Vagina (tissue), 2 donors: ENCODE measurements at regions not wholly inside any gene's neighbourhood (a gene's known extent, or its start where the extent isn't known, plus 50 kb on each side); places are given as distances from the start of the nearest gene placed in this dataset.
"Not testable (repeated sequence)": the region's sequence is repeated elsewhere in the genome, so short reads cannot be mapped to it uniquely, and the experiment has no call there.

Experiments used
- DNase-seq, 2 donors: peaks; one replicate each; pipeline ENCODE4 v3.0.0-alpha.2; 2017; ENCODE audit errors: extremely low spot score in 2 of 2
- H3K27ac ChIP-seq: fragments of 200-600 bp; sonication (generic); one replicate; pipeline ENCODE4 v1.5.1; 2019
- H3K27me3 ChIP-seq: fragments of 200-600 bp; sonication (generic); one replicate; pipeline ENCODE4 v1.5.1; 2019
- H3K36me3 ChIP-seq, 2 donors: fragments of 200-600 bp; sonication (generic); one replicate each; pipeline ENCODE4 v1.5.1; 2017 to 2019
- H3K4me1 ChIP-seq: fragments of 200-600 bp; sonication (generic); one replicate; pipeline ENCODE4 v1.5.1; 2019
- H3K4me3 ChIP-seq, 2 donors: fragments of 200-600 bp; sonication (generic); 1 replicate in 1 of 2; 2 replicates in 1 of 2; pipeline ENCODE4 v1.5.1; 2016 to 2019
- H3K9me3 ChIP-seq: fragments of 200-600 bp; sonication (generic); one replicate; pipeline ENCODE4 v1.5.1; 2019
- POLR2A ChIP-seq, 2 donors: fragments of 450-650 bp; IDR thresholded peaks; one replicate each; pipeline ENCODE4 v1.6.1; 2017; ENCODE audit warnings: antibody characterized with exemption in 2 of 2, mild to moderate bottlenecking in 2 of 2, moderate library complexity in 2 of 2
- POLR2AphosphoS5 ChIP-seq, 2 donors: sonication (generic); formaldehyde crosslinking; IDR thresholded peaks; one replicate each; pipeline ENCODE4 v1.9.0; 2017; ENCODE audit warnings: antibody characterized with exemption in 2 of 2, mild to moderate bottlenecking in 2 of 2, low read depth in 1 of 2; ENCODE audit not compliant: insufficient read depth in 1 of 2
- intact Hi-C: fragments of 100-400 bp; cut with DNase I; formaldehyde crosslinking; loops from one replicate; pipeline ENCODE4 v1.15.1; 2023
- TF ChIP-seq, protein P1 (sequence below), 3 experiments: fragments of 450-650 bp in 2 of 3; fragments of 200-600 bp in 1 of 3; sonication (generic) in 1 of 3; IDR thresholded peaks; one replicate each; pipeline ENCODE4 v1.5.1; 2017 to 2019; ENCODE audit warnings: antibody characterized with exemption in 3 of 3, mild to moderate bottlenecking in 2 of 3, moderate library complexity in 2 of 3

DNA sequence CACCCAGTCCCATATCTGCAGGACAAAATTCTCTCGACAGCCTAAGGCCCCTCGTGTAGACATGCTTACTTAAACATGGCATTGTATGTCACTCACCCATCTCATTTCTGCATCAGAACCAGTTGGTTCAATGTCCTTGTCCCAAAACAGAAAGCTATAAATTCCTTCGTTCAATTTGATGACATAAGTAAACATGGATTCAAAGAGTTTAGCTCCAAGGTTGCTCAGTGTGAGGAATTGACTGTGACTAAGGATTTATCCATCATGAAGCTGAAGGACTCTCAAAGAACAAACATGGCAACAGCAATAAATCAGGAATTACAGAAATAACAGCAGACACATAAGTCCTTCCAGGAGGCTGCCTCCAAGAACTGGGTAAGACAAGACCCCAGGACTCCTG is 237.2 kb downstream of the TOMM20 start:
- intact Hi-C loops: no loop called here
- DNase-seq: no peak
- TF ChIP-seq POLR2AphosphoS5 (IDR thresholded peaks at IDR 0.05; ENCODE audit: insufficient read depth in 1 of 2, low read depth in 1 of 2) (no peak), POLR2A (IDR thresholded peaks at IDR 0.05) (no peak)
- TF ChIP-seq, protein P1, sequence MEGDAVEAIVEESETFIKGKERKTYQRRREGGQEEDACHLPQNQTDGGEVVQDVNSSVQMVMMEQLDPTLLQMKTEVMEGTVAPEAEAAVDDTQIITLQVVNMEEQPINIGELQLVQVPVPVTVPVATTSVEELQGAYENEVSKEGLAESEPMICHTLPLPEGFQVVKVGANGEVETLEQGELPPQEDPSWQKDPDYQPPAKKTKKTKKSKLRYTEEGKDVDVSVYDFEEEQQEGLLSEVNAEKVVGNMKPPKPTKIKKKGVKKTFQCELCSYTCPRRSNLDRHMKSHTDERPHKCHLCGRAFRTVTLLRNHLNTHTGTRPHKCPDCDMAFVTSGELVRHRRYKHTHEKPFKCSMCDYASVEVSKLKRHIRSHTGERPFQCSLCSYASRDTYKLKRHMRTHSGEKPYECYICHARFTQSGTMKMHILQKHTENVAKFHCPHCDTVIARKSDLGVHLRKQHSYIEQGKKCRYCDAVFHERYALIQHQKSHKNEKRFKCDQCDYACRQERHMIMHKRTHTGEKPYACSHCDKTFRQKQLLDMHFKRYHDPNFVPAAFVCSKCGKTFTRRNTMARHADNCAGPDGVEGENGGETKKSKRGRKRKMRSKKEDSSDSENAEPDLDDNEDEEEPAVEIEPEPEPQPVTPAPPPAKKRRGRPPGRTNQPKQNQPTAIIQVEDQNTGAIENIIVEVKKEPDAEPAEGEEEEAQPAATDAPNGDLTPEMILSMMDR (IDR thresholded peaks at IDR 0.05): no peak

DNA sequence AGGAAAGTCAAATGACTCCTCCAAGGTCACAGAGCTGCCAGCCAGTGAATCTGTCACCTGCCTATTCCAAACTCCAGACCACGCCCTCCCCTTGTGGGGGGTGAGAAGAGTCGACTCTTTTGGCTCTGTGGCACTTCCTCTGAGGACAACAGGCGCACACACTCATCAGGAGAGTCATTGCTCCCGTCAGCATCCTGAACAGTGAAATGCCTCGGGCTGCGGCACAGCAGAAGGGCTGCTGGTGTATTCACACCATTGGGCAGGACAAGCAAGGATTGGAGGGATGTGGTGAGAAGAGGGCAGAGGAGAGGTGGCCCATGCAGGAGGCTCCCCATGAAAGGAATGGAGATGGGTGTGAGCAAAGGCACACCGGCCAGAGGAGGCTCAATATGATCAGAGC is 239.0 kb downstream of the TOMM20 start:
- TF ChIP-seq POLR2AphosphoS5 (IDR thresholded peaks at IDR 0.05; ENCODE audit: insufficient read depth in 1 of 2, low read depth in 1 of 2): no peak
- TF ChIP-seq POLR2A (IDR thresholded peaks at IDR 0.05): no peak
- TF ChIP-seq, protein P1 (IDR thresholded peaks at IDR 0.05): no peak
- intact Hi-C loops: loop anchor here (10.0 kb wide), 1 partner anchor 165 kb away; no protein-coding TSS in a partner anchor
- H3K9me3 ChIP-seq: no peaks in the 10 kb centered on the region

More for the DNA sequence above, 237.2 kb downstream of the TOMM20 start:
- Histone ChIP-seq H3K9me3 (no peaks in the 10 kb centered on the region), H3K27ac (no peak overlapping the region), H3K4me3 (no peak overlapping the region), H3K4me1 (peaks cover 33% of the 10 kb centered on the region), H3K36me3 (no peaks in the 10 kb centered on the region), H3K27me3 (no peaks in the 10 kb centered on the region)

DNA sequence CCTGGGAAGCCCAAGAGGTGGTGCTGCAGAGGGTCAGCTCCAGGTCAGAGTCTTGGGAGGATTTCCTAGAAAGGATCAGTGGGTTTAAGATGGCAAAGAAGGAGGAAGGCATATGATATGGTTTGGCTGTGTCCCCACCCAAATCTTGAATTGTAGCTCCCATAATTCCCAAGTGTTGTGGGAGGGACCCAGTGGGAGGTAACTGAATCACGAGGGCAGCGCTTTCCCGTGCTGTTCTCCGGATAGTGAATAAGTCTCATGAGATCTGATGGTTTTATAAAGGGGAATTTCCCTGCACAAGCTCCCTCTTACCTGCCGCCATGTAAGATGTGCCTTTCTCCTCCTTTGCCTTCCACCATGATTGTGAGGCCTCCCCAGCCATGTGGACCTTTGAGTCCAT is 240.4 kb downstream of the TOMM20 start:
- DNase-seq, H3K27ac ChIP-seq, H3K9me3 ChIP-seq, H3K36me3 ChIP-seq, H3K27me3 ChIP-seq, H3K4me3 ChIP-seq: not testable (repeated sequence)
- intact Hi-C loops: loop anchor here (10.0 kb wide), 1 partner anchor 163 kb away; no protein-coding TSS in a partner anchor
- peaks cover 40% of the 10 kb centered on the region for H3K4me1 ChIP-seq

More for the DNA sequence above, 239.0 kb downstream of the TOMM20 start:
- H3K27me3 ChIP-seq: no peaks in the 10 kb centered on the region
- no peak overlapping the region for H3K4me3 ChIP-seq
- no peaks in the 10 kb centered on the region for H3K36me3 ChIP-seq
- peaks cover 49% of the 10 kb centered on the region for H3K4me1 ChIP-seq
- no peak for DNase-seq
- H3K27ac ChIP-seq: no peak overlapping the region

DNA sequence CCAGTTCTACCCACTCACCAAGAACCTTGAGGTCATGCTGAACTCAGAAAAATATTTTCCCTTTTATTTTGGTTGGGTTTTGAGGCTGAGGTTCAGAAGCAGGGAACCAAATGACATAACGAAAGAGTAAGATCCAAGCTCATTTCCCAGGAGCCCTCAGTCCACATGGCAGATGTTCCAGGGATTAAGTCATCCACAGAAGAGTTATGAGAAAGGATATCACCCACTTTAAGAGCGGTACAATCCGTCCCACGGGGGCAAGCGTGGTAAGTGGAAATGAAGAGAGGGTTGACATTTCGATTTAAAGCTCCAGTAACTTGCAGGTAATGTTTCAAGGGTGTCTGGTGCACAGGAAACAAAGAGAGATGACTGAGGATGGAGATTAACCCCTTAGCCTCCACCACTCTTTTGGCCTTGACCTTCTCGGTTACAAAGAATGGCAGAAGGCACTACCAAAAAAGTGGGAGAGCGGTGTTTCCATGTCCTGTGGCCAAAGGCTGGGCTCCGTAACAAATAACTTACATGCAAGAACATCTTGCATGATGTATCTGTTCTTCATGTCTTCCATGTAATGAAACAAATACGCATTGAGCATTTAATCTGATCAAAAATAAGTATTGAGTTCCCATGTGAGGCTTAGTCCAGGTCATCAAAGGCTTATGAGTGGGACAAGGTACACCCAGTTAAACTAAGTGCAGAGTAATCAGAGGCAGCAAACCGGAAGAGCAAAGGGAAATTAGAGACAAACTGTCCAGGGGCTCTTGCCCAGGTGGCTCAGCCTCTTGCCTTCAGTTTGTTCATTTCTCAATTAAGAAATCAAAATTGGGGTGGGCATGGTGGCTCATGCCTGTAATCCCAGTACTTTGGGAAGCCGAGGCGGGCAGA is 241.4 kb downstream of the TOMM20 start:
- Histone ChIP-seq H3K4me3 (no peak overlapping the region), H3K4me1 (peaks cover 33% of the 10 kb centered on the region), H3K9me3 (no peaks in the 10 kb centered on the region), H3K27ac (peak overlapping the region; percentile 88), H3K36me3 (no peaks in the 10 kb centered on the region), H3K27me3 (no peaks in the 10 kb centered on the region)
- no peak for DNase-seq
- TF ChIP-seq POLR2A (IDR thresholded peaks at IDR 0.05): no peak
- TF ChIP-seq POLR2AphosphoS5 (IDR thresholded peaks at IDR 0.05; ENCODE audit: insufficient read depth in 1 of 2, low read depth in 1 of 2): no peak
- TF ChIP-seq, protein P1 (IDR thresholded peaks at IDR 0.05): no peak
- intact Hi-C loops: loop anchor here (10.0 kb wide), 1 partner anchor 162 kb away; no protein-coding TSS in a partner anchor

DNA sequence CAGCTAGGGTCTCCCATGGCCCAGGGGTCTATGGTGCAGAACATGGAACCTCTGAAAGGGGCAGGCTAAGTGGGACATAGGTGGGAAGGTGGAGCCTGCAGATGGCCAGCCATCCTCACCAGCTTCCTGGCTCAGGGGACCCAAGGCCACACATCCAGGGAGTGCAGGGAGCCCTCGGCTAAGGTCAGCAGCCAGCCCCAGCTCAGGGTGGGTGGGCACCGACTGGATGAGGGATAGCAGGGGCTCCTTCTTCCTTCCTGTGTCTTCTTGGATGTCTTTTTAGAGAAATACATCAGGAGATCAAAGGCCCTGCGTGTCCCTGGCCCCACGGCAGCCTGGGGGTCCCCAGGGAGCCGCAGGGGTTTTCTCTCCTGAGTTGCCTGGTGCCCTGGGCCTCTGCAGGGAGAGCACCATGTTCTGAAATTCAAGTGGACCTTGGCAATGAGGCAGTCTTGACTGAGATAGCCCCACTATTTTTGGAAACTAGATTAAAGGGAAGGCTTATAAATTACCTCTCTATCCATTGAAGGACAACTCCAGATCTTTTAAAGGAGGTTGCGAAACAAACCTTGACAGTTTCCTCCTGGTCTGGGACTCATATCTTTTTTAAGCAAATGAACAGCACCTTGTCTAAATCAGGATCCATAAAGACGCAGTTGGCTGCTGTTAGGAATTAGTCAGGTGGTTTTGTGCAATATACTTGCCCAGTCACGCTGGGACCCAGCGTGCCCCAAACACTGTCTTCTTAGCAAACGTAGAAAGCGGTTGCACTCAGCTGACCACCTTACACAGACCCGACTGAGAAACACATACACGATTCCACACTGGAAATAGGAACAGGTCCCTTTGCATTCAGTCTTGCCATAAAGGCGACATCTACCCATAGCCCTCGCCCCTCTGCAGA is 242.3 kb downstream of the TOMM20 start:
- intact Hi-C loops: loop anchor here (10.0 kb wide), 1 partner anchor 162 kb away; no protein-coding TSS in a partner anchor
- peak overlapping the region; percentile 88 for H3K27ac ChIP-seq
- DNase-seq: no peak
- no peak overlapping the region for H3K4me3 ChIP-seq
- no peak for TF ChIP-seq POLR2A (IDR thresholded peaks at IDR 0.05)
- TF ChIP-seq POLR2AphosphoS5 (IDR thresholded peaks at IDR 0.05; ENCODE audit: insufficient read depth in 1 of 2, low read depth in 1 of 2): peak; percentile 54 to 83
- H3K4me1 ChIP-seq: peaks cover 33% of the 10 kb centered on the region
- H3K36me3 ChIP-seq: no peaks in the 10 kb centered on the region
- no peaks in the 10 kb centered on the region for H3K9me3 ChIP-seq
- H3K27me3 ChIP-seq: no peaks in the 10 kb centered on the region
